CD4-positive, alpha-beta memory T cell (primary cell): ENCODE measurements at regions not wholly inside any gene's neighbourhood (a gene's known extent, or its start where the extent isn't known, plus 50 kb on each side); places are given as distances from the start of the nearest gene placed in this dataset.
A peak's percentile ranks its signal among the peaks of the same experiment; 100 is the strongest.

Source experiments
- CTCF ChIA-PET: fragments of 350-600 bp; sonication (Branson Sonifier 250); formaldehyde crosslinking; loops from one replicate; lab custom pipeline; 2021; ENCODE audit warnings: inconsistent platforms; ENCODE audit not compliant: partially characterized antibody; lab: Charles Lee
- POLR2A ChIA-PET: fragments of 350-600 bp; sonication (Branson Sonifier 250); formaldehyde crosslinking; loops from one replicate; lab custom pipeline; 2021; ENCODE audit not compliant: partially characterized antibody; lab: Charles Lee
- DNase-seq, 5 donors: peaks; one replicate each; pipeline versions ENCODE4 v3.0.0 to v3.0.0-alpha.2; 2020 to 2022; ENCODE audit warnings: mixed read lengths in 1 of 5
- H3K27ac ChIP-seq: one replicate; pipeline ENCODE4 v1.7.0; 2013; ENCODE audit warnings: low read depth, low read length
- H3K27me3 ChIP-seq: 2 replicates; pipeline ENCODE4 v1.7.0; 2013; ENCODE audit warnings: mild to moderate bottlenecking, low read length, moderate library complexity; ENCODE audit not compliant: insufficient read depth
- H3K36me3 ChIP-seq: 2 replicates; pipeline ENCODE4 v1.7.0; 2013; ENCODE audit warnings: mild to moderate bottlenecking, low read length, moderate library complexity; ENCODE audit not compliant: insufficient read depth
- H3K4me1 ChIP-seq: 2 replicates; pipeline ENCODE4 v1.7.0; 2013; ENCODE audit warnings: mild to moderate bottlenecking, low read length, moderate library complexity; ENCODE audit not compliant: insufficient read depth
- H3K4me3 ChIP-seq, 2 donors: one replicate each; pipeline ENCODE4 v1.7.0; 2013; ENCODE audit warnings: low read length in 2 of 2, mild to moderate bottlenecking in 1 of 2
- H3K9me3 ChIP-seq, 2 donors: one replicate each; pipeline ENCODE4 v1.7.0; 2013; ENCODE audit warnings: low read length in 2 of 2, control low read depth in 1 of 2; ENCODE audit not compliant: control insufficient read depth in 1 of 2
- H3K27ac Mint-ChIP-seq, 7 donors: one replicate each; pipeline ENCODE4 v1.8.0; 2020 to 2021; ENCODE audit warnings: mixed read lengths in 7 of 7, mild to moderate bottlenecking in 6 of 7, inconsistent platforms in 3 of 7, moderate library complexity in 3 of 7
- H3K27me3 Mint-ChIP-seq, 2 donors: one replicate each; pipeline ENCODE4 v1.8.0; 2020 to 2021; ENCODE audit warnings: mixed read lengths in 2 of 2
- H3K36me3 Mint-ChIP-seq, 2 donors: one replicate each; pipeline ENCODE4 v1.8.0; 2020 to 2021; ENCODE audit warnings: mixed read lengths in 2 of 2, inconsistent platforms in 1 of 2, mild to moderate bottlenecking in 1 of 2
- H3K4me1 Mint-ChIP-seq, 4 donors: one replicate each; pipeline ENCODE4 v1.8.0; 2020 to 2021; ENCODE audit warnings: mixed read lengths in 4 of 4, mild to moderate bottlenecking in 1 of 4
- H3K4me3 Mint-ChIP-seq, 8 donors: one replicate each; pipeline ENCODE4 v1.8.0; 2020 to 2021; ENCODE audit warnings: mixed read lengths in 8 of 8, mild to moderate bottlenecking in 7 of 8, moderate library complexity in 6 of 8, inconsistent platforms in 3 of 8
- H3K9me3 Mint-ChIP-seq, 8 donors: one replicate each; pipeline ENCODE4 v1.8.0; 2020 to 2021; ENCODE audit warnings: mixed read lengths in 8 of 8, mild to moderate bottlenecking in 5 of 8, inconsistent platforms in 3 of 8, moderate library complexity in 1 of 8
- intact Hi-C: fragments of 100-400 bp; cut with micrococcal nuclease; formaldehyde crosslinking; loops from one replicate; pipeline ENCODE4 v1.15.1; 2023

DNA sequence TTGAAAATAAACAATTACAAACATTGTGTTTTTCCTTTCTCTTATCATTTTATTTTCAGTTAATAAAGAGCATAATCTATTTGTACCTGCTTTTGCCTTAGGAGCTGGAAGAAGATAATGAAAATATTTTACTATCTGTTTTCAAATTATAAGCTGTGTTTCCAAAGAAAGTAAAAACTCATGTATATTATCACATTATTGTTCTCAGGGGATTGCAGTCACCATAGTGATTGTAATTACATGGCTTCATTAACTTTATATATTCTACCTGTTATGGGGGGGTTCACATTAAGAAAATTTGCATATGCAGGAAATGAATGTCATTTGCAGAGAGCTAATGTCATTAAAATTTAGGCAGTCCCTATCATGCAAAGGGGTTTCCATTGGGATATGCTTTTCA, 542.3 kb downstream of the NXPH1 start:
- H3K27me3 Mint-ChIP-seq = no peaks in the 10 kb centered on the region
- H3K4me3 Mint-ChIP-seq = no peak overlapping the region
- POLR2A ChIA-PET = no interaction called here
- DNase-seq = no peak
- no peak overlapping the region for H3K27ac ChIP-seq
- H3K27me3 ChIP-seq = no peaks in the 10 kb centered on the region
- H3K27ac Mint-ChIP-seq = no peak overlapping the region
- intact Hi-C loops = no loop called here
- peaks cover 0 to 15% (median 3%) of the 10 kb centered on the region in 8 donors for H3K9me3 Mint-ChIP-seq
- no peaks in the 10 kb centered on the region for H3K9me3 ChIP-seq
- no peaks in the 10 kb centered on the region for H3K36me3 Mint-ChIP-seq
- no peaks in the 10 kb centered on the region for H3K36me3 ChIP-seq
- H3K4me3 ChIP-seq = no peak overlapping the region
- no peaks in the 10 kb centered on the region for H3K4me1 Mint-ChIP-seq
- H3K4me1 ChIP-seq = no peaks in the 10 kb centered on the region
- CTCF ChIA-PET = no interaction called here

DNA sequence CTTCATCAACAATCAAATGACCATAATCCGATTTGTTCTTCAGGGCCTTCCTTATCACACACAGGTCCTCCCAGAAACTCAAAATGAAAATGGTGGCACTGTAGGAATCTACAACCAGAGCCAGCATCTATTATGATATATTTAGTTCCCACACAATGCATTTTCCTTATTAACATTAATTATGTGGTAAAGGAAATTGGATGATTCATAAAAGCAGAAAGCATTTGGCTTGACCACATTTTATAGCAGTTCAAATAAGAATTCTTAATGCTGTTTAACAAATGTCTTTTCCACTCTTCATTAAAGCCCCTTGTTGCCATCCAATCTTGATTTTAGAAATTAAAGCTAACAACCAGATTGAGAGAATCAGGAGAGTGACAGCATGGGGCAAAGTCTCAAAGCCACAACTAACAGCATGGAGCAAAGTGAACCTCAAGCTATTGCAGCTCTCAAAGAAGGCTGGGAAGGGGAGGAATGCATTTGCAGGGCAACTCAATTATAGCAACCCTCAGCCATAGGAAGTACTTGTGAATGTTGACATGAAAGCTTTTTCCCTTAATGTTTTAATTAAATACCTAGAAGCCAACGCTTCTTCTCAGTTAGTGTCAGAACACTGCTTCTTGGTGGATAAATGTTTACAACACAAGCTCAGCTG, 549.1 kb downstream of the NXPH1 start:
- intact Hi-C loops = no loop called here
- CTCF ChIA-PET = no interaction called here
- H3K4me1 ChIP-seq = no peaks in the 10 kb centered on the region
- Mint-ChIP-seq H3K27me3 (no peaks in the 10 kb centered on the region), H3K4me3 (no peak overlapping the region), H3K27ac (no peak overlapping the region), H3K4me1 (no peaks in the 10 kb centered on the region), H3K36me3 (no peaks in the 10 kb centered on the region), H3K9me3 (peaks cover 2 to 17% (median 5%) of the 10 kb centered on the region in 8 donors)
- POLR2A ChIA-PET = no interaction called here
- DNase-seq = no peak
- H3K27me3 ChIP-seq = no peaks in the 10 kb centered on the region
- no peak overlapping the region for H3K4me3 ChIP-seq
- H3K36me3 ChIP-seq = no peaks in the 10 kb centered on the region
- H3K27ac ChIP-seq = no peak overlapping the region
- no peaks in the 10 kb centered on the region for H3K9me3 ChIP-seq

DNA sequence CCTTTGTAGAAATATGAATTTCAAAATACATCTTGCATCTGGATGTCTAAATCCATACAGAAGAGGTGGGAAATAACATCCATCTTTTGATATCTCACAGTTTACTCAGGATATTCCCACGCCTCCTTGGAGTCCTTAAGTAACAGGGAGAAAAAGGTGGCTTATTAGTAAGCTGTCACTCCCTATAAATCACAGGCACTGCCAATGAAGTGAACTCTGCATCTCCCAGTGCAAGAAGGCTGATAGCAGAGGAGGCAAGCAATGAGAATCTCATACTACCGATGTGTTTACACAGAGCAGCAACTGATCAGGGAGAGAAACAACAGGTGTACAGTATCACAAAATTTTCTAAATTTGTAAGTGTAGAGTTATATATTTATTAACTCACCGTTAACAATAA, 551.8 kb downstream of the NXPH1 start:
- no peaks in the 10 kb centered on the region for H3K36me3 ChIP-seq
- DNase-seq = no peak
- no peaks in the 10 kb centered on the region for H3K4me1 ChIP-seq
- ChIA-PET CTCF (no interaction called here), POLR2A (no interaction called here)
- no peaks in the 10 kb centered on the region for H3K4me1 Mint-ChIP-seq
- no peaks in the 10 kb centered on the region for H3K36me3 Mint-ChIP-seq
- intact Hi-C loops = no loop called here
- no peaks in the 10 kb centered on the region for H3K27me3 Mint-ChIP-seq
- no peaks in the 10 kb centered on the region for H3K9me3 ChIP-seq
- peak overlapping the region in 1 of 7 donors; percentile 43 for H3K27ac Mint-ChIP-seq
- H3K4me3 Mint-ChIP-seq = no peak overlapping the region
- H3K27ac ChIP-seq = no peak overlapping the region
- no peak overlapping the region for H3K4me3 ChIP-seq
- H3K9me3 Mint-ChIP-seq = peaks cover 1 to 14% (median 5%) of the 10 kb centered on the region in 8 donors
- H3K27me3 ChIP-seq = no peaks in the 10 kb centered on the region

DNA sequence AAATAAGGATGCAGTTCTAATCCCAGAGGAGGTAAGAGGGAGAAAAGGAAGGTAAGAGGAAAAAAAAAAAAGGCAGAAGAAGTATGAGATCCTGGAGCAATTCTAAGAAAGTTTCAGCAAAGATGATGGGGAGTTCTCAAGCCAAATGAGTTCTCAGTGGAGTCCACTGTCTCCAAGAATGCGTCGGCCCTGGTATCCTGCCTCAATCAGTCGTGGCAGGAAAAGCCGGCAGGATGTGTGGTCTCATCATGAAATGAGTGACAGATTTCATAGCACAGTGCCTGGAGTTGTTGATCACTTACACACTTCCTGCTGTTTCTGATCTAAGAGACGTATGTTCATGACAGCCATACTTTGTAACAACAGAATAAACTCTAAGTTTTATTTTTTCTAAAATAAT, 554.9 kb downstream of the NXPH1 start:
- DNase-seq = no peak
- intact Hi-C loops = no loop called here
- Histone ChIP-seq H3K4me1 (no peaks in the 10 kb centered on the region), H3K36me3 (no peaks in the 10 kb centered on the region), H3K27me3 (no peaks in the 10 kb centered on the region), H3K27ac (no peak overlapping the region), H3K9me3 (no peaks in the 10 kb centered on the region), H3K4me3 (no peak overlapping the region)
- H3K36me3 Mint-ChIP-seq = no peaks in the 10 kb centered on the region
- H3K4me1 Mint-ChIP-seq = no peaks in the 10 kb centered on the region
- no peak overlapping the region for H3K27ac Mint-ChIP-seq
- CTCF ChIA-PET = no interaction called here
- H3K27me3 Mint-ChIP-seq = no peaks in the 10 kb centered on the region
- POLR2A ChIA-PET = no interaction called here
- peaks cover 0 to 18% (median 6%) of the 10 kb centered on the region in 8 donors for H3K9me3 Mint-ChIP-seq
- no peak overlapping the region for H3K4me3 Mint-ChIP-seq

DNA sequence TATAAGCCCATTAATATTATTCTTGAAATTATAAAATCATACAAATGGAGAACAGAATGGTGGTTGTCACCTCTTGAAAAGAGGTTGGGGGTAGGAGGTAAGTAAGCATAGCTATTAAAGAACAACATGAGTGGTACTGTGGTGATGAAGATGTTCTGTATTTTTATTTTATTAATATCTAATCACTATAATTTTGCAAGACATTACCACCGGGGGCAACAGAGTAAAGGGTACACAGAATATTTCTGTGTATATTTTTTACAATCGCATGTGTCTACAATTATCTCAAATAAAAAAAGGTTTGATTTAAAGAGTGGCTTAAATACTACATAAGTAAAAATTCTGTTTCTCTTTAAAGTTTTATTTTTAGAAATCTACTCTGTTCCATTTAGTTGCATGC, 557.8 kb downstream of the NXPH1 start:
- H3K4me3 Mint-ChIP-seq = no peak overlapping the region
- no peak overlapping the region for H3K27ac Mint-ChIP-seq
- no peaks in the 10 kb centered on the region for H3K4me1 ChIP-seq
- H3K4me1 Mint-ChIP-seq = no peaks in the 10 kb centered on the region
- peaks cover 0 to 22% (median 8%) of the 10 kb centered on the region in 8 donors for H3K9me3 Mint-ChIP-seq
- ChIA-PET POLR2A (no interaction called here), CTCF (no interaction called here)
- no peaks in the 10 kb centered on the region for H3K27me3 Mint-ChIP-seq
- intact Hi-C loops = no loop called here
- no peaks in the 10 kb centered on the region for H3K27me3 ChIP-seq
- no peaks in the 10 kb centered on the region for H3K36me3 Mint-ChIP-seq
- H3K36me3 ChIP-seq = no peaks in the 10 kb centered on the region
- H3K27ac ChIP-seq = no peak overlapping the region
- DNase-seq = no peak
- no peak overlapping the region for H3K4me3 ChIP-seq
- H3K9me3 ChIP-seq = peaks cover 0 to 4% of the 10 kb centered on the region in 2 donors

DNA sequence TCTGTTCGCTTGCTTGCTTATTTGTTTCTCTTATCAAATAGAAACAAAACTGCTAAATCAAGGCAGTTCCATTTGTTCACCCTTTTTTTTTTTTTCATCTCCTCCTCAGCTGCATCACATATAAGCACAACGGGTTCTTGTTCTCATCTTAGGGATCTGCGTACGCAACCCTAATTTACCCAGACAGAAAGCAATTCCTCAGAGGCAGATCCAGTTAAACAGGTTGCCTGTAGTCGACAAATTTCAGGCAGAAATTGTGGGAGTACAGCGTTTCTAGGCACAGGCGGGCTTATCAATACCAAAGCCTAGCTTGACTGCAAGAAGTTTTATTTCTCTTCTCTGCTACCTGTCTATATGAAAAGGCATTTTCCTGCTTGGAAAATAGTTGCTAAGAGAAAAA, 565.4 kb downstream of the NXPH1 start:
- H3K9me3 Mint-ChIP-seq = peaks cover 0 to 10% (median 3%) of the 10 kb centered on the region in 8 donors
- Histone ChIP-seq H3K36me3 (no peaks in the 10 kb centered on the region), H3K27ac (no peak overlapping the region), H3K4me1 (no peaks in the 10 kb centered on the region), H3K27me3 (no peaks in the 10 kb centered on the region), H3K9me3 (peaks cover 0 to 4% of the 10 kb centered on the region in 2 donors), H3K4me3 (no peak overlapping the region)
- H3K27ac Mint-ChIP-seq = no peak overlapping the region
- DNase-seq = no peak
- no peak overlapping the region for H3K4me3 Mint-ChIP-seq
- ChIA-PET POLR2A (no interaction called here), CTCF (no interaction called here)
- no peaks in the 10 kb centered on the region for H3K27me3 Mint-ChIP-seq
- H3K4me1 Mint-ChIP-seq = no peaks in the 10 kb centered on the region
- H3K36me3 Mint-ChIP-seq = no peaks in the 10 kb centered on the region
- intact Hi-C loops = no loop called here

DNA sequence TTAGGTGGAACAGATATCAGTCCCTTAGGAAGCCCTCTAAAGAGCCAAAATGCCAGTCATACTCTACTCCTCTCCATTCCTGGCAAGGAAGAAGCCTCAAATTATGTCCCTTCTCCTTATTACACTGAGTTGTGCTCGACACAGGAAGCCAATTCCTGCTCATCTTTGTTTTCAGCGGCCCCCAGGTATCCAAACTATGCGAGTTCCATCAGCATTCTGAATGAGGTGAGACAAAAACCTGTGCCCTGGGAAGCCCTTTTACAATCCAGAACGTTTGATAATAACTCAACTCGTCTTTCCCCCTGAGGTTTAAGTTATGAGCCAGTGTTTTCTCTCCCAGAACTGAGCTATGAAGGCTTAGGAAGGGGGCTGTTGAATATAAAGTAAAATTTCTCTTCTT, 580.5 kb downstream of the NXPH1 start:
- Mint-ChIP-seq H3K4me1 (no peaks in the 10 kb centered on the region), H3K36me3 (no peaks in the 10 kb centered on the region), H3K9me3 (peaks cover 0 to 17% (median 9%) of the 10 kb centered on the region in 8 donors), H3K27me3 (no peaks in the 10 kb centered on the region), H3K27ac (no peak overlapping the region), H3K4me3 (no peak overlapping the region)
- POLR2A ChIA-PET = no interaction called here
- Histone ChIP-seq H3K4me3 (no peak overlapping the region), H3K27ac (no peak overlapping the region), H3K36me3 (no peaks in the 10 kb centered on the region), H3K27me3 (no peaks in the 10 kb centered on the region), H3K4me1 (no peaks in the 10 kb centered on the region), H3K9me3 (no peaks in the 10 kb centered on the region)
- DNase-seq = no peak
- CTCF ChIA-PET = no interaction called here
- intact Hi-C loops = no loop called here

DNA sequence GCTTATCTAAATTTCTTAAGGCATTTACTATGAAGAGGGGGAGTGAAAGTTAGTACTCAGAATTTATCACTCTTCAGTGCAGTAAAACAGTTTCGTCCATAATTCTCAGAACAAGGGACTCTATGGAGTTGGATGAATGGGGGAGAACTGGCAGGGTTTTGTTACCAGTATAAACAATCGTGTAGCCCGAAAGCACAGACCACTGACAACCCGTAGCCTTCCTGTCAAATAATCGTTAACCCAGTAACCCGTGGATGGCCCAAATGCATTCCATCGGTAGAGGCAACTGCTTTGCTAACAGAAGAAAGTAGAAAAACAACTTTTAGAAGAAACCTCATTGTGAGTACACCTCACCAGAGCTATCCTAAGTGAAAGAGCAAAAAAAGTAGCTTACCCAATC, 583.9 kb downstream of the NXPH1 start:
- Mint-ChIP-seq H3K27me3 (no peaks in the 10 kb centered on the region), H3K4me1 (no peaks in the 10 kb centered on the region), H3K4me3 (no peak overlapping the region), H3K27ac (no peak overlapping the region), H3K9me3 (peaks cover 0 to 16% (median 10%) of the 10 kb centered on the region in 8 donors), H3K36me3 (no peaks in the 10 kb centered on the region)
- Histone ChIP-seq H3K27me3 (no peaks in the 10 kb centered on the region), H3K4me1 (no peaks in the 10 kb centered on the region), H3K9me3 (no peaks in the 10 kb centered on the region), H3K27ac (no peak overlapping the region), H3K4me3 (no peak overlapping the region), H3K36me3 (no peaks in the 10 kb centered on the region)
- ChIA-PET POLR2A (no interaction called here), CTCF (no interaction called here)
- no peak for DNase-seq
- intact Hi-C loops = no loop called here
